Stimulated activated CD8-positive, alpha-beta memory T cell treated with anti-CD3 and anti-CD28 coated beads, Interleukin-7, amount 100 ng/mL, for 48 hours (primary cell): ENCODE measurements at regions not wholly inside any gene's neighbourhood (a gene's known extent, or its start where the extent isn't known, plus 50 kb on each side); places are given as distances from the start of the nearest gene placed in this dataset.
"Not testable (repeated sequence)": the region's sequence is repeated elsewhere in the genome, so short reads cannot be mapped to it uniquely, and the experiment has no call there.

ENCODE experiments used
- DNase-seq, 2 donors: peaks; one replicate each; pipeline ENCODE4 v3.0.0-alpha.2; 2020; ENCODE audit warnings: low read depth in 1 of 2; ENCODE audit errors: extremely low read depth in 1 of 2

DNA sequence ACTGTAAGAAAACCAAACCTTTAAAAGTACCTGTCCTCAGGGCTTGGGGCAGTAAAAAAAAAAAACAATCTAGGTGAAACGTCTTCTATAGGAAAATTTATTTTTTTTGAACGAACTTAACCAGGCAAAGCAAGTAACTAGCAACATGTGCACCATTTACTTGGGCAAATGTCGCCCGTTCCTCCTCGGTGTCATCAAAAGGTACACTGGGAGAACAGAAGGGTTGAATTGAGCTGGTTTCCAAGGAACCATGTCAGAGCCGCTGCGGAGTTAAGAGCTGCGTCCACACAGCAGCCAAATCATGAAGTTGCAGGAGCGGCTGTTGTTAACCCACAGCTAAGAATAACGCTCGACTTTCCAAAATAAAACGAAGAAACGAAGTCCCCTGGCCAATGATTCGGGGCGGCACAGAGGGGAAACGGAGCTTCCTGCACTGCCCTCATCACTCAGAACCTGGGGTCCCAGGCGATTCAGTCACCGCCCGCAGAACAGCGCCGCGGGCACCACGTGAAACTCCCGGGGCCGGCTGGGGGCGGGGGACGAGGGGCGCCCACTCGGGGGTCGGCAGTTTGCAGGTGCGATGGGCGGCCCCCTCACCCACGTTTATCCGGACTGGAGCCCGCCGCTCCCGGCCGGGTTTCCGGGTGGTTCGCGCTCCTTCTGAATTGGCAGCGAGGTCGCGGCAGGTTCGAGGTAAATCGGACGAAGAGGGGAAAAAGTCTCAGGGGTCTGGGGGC is 53.6 kb upstream of the PLGLB1 start:
- peak; percentile 6 to 19 for DNase-seq

DNA sequence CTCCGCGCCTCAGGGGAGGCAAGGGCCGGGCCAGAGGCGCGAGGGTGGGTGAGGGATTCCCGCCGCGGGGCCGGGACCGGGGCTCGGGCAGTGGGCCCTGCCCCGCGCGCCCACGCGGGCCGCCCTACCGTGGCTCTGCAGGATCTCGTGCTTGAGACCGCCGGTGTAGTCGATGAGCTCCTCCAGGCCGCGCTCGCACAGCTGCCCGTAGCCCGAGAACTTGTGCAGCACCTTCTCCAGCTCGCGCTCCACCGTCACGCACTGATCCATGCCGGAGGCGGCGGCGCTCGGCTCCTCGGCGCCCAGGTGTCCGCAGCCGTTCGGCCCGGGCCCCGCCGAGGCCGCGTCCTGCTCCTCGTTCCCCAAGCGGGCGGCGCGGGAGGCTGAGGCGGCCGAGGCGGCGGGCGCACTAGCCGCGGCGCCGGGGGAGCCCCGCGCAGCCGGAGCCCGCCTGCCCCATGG is 54.2 kb upstream of the PLGLB1 start:
- peak; percentile 28 to 48 for DNase-seq

DNA sequence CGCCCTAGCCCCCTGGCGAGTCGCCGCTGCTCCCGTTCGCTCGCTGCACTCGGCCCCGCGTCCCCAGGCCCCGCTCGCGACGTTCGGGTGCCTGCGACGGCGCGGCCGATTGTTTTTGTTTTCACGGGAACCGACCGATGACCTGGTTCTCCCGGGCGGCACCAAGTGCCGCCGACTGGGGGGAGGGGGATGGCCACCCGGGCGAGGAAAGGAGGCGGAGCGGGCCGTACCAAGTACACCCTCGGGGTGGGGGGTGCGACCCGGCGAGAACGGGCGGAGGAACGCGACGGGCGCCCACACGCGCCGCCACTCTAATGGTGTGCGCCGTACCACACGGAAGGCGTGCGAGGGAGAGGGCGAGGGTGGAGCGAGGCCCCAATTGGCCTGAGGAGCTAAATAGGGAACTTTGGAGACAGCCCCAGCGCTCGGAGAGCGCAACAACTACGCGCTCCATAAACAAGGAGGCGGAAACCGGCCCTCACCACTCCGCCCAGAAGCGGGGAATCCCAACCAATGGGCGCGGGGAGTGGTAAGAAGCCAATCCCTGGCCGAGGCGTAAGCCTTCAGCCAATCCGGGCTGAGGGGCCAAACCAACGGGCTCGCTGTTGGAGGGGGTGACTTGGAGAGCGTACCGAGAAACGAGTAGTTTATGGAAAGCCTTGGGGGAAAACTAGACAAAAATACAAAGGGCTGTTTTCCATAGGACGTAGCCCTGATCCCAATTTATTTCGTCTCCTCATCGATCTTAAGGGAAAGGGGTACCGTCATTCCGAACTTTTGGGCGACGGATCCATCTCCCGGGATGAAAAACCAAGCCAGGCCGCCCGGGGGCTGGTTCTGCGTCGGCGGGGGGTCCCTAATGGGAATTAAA is 54.8 kb upstream of the PLGLB1 start:
- DNase-seq, result peak; percentile 76 to 88

DNA sequence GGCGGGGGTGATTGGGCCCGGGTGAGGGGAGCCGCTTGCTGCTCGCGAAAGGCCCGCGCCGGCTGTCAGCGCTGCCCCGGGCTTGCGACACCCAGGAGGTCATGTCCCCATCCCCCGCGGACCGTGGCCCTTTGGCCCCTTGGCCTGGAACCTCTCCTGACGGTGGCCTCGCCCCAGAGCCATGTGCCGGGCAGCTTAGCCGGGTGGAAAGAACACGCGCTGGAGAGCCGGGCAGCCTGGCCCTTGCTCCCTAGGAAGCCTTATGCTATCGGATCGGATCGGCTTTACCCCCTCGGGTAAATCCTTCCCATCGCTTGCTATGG is 55.4 kb upstream of the PLGLB1 start:
- DNase-seq, result not testable (repeated sequence)

DNA sequence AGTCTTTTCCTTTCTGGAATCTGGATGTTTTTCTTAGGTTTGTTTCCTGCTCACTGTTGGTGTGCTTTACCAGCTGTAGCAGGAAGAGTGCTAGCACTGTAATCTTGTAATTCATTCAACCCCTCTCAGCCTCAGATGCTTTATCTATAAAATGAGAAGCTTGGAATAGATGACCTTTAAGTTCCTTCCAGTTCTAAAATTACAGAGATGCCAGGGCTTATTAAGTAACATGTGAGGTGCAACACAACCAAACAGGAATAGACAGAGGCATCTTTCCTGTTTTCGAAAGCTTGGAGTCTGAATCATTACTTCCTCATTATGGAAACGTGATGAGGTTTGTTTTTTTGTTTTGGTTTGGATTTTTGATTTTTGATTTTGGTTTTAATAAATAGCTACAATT is 60.1 kb upstream of the PLGLB1 start:
- DNase-seq, result not testable (repeated sequence)

DNA sequence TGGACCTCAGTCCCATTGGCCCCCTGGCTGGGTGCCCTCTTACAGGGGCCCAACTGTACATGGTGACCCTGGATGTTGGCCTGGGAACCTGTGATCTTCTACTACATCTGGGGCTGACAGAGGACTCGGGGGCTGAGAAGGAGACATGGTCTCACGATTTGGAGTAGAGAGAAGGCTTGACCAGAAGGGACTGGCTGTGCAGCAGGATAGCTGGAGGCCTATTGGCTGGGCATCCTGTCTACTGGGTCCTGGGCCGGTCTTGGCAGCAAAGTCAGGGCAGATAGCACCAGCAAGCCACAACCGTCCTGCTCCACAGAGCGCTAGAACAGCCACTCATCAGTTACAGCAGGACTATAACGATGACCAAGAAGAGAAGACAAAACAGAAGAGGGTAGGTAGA is 66.4 kb upstream of the PLGLB1 start:
- not testable (repeated sequence) for DNase-seq

DNA sequence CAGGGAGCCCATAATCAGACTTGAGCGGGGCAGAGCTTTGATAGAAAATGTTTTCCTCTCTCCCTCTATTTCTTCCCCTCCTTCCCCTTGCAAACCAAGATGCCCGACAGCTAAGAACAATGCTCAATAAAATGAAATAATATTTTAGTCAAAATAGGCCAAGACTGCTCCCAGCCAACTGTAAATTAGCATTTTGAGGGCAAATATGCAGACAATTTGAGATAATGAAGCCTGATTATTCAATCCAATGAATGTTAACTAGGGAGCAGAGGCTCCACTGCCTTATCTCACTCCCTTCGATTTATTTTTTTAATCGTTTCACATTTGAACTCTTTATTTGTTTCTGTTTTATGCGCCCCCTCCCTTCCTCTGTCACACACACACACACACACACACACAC is 67.8 kb upstream of the PLGLB1 start:
- not testable (repeated sequence) for DNase-seq

DNA sequence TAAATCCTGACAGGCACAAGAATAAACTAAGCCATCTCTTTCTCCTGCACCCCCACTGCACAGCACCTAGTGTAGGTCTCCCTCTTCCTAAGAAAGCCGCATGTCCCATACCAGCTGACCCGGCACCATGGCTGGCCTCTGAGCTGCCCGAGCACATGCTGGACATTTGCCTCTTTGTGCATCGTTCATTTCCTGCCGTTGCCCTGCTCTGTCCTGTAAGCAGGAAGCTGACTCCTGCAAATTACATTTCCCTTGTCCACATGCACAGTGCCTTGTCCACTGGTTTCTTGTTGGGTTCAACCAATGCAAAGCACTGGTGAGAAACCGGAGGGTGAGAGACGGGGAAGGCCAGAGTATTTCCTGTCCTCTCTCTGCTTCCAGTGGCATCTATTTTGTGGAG is 71.6 kb upstream of the PLGLB1 start:
- not testable (repeated sequence) for DNase-seq

DNA sequence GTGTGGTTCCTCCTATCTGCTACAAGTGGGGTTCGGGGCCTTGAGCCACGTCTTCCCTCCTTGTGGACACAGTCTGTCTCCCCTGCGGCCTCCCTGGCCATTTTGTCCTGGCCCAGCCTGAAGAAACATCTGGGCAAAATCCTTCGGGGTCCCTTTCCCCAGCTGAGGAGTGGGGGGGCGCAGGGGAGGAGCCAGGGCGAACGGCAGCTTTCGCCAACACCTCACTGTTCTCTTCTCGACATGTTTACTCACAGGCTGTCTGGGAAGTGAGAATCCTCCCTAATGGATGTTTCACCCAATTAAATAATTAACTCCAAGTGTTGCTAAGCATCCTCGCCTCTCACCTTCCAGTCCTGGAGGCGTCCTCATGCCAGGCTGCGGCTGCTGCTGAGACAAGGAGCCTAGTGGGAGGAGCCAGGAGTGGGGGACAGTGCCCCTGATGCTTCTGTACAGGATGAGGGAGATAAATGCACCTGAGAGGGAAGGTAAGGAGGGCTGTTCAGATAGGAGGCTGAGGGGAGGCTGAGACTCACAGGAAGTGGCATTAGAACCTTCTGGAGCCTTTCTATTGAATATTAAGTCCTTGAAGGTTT is 72.4 kb upstream of the PLGLB1 start:
- not testable (repeated sequence) for DNase-seq

DNA sequence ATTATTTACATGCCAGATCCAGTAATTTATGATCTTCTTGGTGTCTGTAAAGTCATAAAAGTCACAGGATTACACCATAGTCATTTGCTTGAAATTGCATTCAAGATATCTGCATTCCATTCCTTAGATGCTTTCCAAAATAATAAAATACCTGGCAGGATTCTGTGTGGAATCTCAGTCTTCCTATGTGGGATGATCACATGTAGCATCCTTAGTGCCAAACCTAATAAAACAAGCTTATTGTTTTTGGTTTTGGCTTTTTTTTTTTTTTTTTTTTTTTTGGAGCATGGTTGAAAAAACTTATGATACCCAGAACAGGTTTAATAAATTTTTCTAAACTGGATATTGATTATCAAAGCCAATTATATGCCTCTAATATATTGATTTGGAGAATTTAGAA is 74.2 kb upstream of the PLGLB1 start:
- not testable (repeated sequence) for DNase-seq

DNA sequence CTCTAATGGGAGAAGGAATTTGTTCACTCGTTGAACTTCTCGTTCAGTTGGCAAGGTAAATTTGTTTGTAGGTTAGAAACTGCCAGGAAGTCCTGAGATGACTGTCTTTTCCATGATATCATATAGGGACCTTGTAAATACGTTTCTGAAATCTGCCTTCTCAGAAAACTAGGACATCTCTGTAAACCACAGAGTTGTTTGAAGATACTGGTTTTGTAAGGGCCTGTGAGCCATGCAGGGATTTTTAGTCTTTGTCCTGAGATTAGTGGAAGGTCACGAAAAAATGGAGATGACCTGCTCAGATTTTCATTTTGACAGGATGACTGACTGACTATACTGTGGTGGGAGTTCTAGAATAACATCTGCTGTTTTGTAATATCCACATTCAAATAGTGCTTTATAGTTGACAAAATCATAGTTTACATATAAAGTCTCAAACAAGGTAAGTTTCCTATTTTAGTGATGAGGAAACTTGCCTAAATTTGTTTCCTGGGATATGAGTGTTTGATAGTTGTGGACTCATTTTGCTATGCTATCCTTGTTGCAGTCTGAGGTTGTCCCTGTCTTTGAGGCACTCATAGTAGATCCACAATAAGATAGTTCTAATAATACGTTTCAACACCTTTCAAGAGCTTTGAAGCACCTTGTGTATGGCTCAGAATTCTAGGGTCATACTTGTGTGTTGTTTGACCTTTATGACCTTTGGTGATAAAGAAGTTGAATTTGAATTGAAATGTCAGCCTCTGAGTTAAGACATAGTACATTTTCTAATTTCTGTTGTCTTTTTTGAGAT is 107.3 kb upstream of the PLGLB1 start:
- DNase-seq, result not testable (repeated sequence)

DNA sequence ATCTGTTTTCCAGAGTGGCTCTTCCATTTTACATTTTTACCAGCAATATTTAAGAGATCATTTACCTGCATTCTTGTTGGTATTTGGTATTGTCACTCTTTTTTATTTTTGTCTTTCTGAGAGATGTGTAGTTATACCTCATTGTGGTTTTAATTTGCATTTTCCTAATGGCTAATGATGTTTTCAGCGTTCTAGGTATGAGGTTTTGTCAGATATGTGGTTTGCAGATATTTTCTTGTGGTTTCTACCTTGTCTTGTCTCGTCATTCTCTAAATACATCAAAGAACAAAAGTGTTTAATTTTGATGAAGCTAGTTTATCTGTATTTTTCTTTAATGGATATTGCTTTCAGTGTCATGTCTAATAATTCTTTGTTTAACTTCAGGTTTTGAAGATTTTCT is 110.9 kb upstream of the PLGLB1 start:
- DNase-seq, result not testable (repeated sequence)

DNA sequence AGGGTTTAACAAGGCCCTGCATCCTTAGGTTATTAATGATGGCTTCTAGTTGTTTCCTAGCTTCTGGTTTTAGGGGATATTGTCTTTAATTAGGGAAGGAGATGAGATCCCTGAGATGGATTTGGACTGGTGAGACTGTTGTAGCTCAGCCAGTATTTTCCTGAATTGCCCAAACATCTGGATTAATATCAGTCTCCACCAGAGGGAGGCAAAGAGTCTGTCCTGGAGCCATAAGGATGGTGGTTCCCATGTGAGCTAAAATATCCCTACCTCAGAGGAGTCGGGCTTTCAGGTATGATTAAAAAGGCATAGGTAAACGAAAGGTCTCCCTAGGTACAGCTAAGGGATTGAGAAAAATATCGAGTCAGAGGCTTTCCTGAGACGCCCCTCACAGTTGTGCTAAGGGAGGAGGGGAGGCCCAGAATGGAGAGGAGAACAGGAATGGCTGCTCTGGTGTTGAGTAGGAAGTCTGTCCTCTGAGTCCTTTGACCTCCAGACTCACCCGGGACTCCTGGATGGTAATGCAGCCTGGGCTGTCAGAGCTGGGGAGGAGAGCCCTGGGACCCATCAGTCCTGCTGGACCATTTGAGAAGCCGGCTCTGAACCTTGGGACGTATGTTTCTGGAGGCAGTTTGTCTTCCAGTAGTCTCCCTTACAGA is 130.3 kb upstream of the PLGLB1 start:
- DNase-seq, result not testable (repeated sequence)

DNA sequence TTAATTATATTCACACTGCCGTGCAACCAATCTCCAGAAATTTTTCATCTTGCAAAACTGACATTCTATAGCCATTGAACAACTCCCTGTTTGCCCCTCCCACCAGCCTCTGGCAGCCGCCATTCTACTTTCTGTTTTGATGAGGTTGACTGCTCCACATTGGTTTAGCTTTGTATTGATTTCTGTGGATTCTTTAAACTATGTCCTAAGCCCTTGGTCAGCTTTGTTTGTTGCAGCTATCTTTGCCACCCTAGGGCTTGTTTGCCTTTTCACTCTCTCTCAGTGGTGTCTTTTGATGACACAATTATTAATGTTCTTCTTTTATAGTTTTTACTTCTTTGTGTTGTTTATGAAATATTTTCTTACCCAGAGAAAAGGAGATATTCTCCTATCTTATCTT is 152.8 kb upstream of the PLGLB1 start:
- not testable (repeated sequence) for DNase-seq

DNA sequence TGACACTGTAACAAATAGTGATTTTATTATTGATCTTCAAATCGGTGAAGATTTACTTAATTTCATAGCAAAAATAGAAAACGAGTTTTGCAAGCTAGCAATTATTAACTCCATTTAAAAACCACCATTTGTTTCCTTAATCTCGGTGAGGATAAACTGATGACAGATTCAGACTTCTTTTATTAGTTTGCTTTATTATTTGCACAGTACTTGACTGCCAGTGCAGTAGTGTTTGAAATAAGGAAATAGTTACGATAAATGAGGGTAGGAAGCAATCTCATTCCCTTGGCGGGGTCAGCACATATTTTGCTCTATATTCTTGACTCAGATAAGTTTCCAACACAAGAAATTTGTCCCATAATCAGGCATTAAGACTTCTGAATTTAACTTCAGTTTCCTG is 161.7 kb upstream of the PLGLB1 start:
- DNase-seq, result not testable (repeated sequence)

DNA sequence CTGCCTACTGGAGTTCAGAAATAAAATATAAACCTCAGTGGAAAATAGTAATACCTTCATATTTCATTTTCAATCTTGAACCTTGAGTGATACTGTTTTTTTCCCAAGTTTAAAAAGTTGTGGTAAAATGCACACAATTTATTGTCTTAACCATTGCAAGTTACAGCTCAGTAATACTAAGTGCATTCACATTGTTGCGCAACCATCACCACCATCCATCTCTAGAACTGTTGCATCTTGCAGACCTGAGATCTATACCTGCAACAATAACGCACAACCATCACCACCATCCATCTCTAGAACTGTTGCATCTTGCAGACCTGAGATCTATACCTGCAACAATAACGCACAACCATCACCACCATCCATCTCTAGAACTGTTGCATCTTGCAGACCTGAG is 162.6 kb upstream of the PLGLB1 start:
- not testable (repeated sequence) for DNase-seq

DNA sequence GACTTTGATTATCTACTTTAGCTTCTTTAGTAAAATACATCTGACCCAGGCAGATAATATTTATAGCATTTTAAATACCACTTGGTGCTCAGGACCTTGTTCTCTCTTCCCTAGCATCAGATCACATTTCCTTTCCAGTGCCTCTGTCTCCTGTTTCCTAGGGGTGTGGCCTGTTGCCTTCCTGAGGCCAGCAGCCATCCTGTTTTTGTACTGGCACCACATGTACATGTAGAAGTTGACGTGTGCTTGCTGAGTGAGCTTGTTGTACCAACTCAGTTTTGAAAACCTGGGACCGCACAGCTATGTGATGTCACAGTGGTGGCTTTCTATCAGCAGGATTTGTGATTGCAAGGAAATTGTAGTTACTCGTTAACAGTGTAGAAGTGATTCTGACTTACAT is 167.6 kb upstream of the PLGLB1 start:
- not testable (repeated sequence) for DNase-seq

DNA sequence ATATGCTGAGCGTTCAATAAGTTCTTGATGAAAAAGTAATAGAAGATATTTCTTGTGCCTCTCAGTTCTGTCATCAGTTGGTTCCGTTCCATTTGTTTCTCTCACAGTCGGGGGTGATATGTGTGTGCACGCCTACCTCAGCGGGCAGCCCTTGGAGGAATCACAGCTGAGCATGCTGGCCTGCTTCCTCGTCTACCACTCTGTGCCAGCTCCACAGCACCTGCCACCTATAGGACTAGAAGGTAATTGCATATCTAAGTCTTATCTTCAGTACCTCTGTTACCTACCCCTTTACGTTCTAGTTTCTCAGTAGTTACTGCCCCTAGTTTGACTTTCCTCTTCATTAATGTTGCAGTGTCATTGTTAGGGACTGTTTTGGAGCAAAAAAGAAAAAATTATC is 171.7 kb upstream of the PLGLB1 start:
- not testable (repeated sequence) for DNase-seq

DNA sequence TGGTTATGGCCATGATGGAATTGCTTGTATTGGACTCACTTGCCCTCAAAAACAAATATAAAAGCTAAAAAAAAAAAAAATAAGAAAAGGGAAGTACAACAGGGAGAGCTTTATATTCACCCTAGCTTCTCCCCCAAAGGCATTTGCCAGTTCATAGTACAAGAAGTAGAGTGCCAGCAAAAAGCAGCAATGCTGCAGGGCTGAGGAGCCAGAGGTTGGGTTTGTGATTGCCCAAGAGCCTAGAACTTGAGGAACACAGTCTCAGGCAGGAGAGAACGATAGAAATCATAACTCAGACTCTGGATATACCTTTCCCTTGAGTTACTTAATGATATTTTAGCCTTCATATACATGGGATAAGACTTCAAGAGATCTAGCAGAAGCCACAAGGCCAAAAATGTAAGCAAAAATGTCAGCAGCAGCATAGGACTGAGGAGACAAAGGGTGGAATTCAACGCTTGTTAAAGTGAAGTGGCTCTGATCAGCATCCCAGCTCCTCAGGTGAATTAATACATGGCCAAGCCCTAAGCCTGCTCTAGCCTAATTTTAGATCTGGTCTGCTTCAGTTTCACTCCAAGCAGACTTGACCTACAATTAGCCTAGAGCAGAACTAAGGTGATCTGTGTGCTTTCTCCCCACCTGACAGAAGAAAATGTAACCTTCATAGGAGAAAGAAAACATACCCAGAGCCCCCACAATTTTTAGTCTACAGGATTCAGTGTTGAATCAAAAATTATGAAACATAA is 172.8 kb upstream of the PLGLB1 start:
- DNase-seq, result not testable (repeated sequence)
